PC-9 (cell line): ENCODE measurements at regions not wholly inside any gene's neighbourhood (a gene's known extent, or its start where the extent isn't known, plus 50 kb on each side); places are given as distances from the start of the nearest gene placed in this dataset.

Experiments used
- BruUV-seq: library from RNA; stranded (reverse); fragments of 400-500 nt; replicated peaks from 2 replicates; lab custom pipeline; 2021; lab: Mats Ljungman, UMichigan
- CTCF ChIA-PET: fragments of 300-600 bp; sonication (Branson Sonifier 250); formaldehyde crosslinking; loops from one replicate; lab custom pipeline; 2022; ENCODE audit warnings: antibody characterized with exemption; lab: Charles Lee
- POLR2A ChIA-PET: fragments of 300-600 bp; sonication (Branson Sonifier 250); formaldehyde crosslinking; loops from one replicate; lab custom pipeline; 2022; ENCODE audit warnings: antibody characterized with exemption; ENCODE audit not compliant: unreplicated experiment; lab: Charles Lee
- DNase-seq, 2 experiments: peaks; one replicate each; pipeline versions ENCODE4 v3.0.0 to v3.0.0-alpha.2; 2015 to 2022; ENCODE audit warnings: mixed read lengths in 1 of 2
- H2AFZ ChIP-seq: fragments of 200-600 bp; sonication (generic); 2 replicates; pipeline ENCODE4 v1.8.1; 2017; ENCODE audit warnings: antibody characterized with exemption
- H3F3A ChIP-seq: fragments of 200-600 bp; sonication (generic); 2 replicates; pipeline ENCODE4 v1.8.1; 2017; ENCODE audit warnings: antibody characterized with exemption, mild to moderate bottlenecking, low read depth; ENCODE audit not compliant: insufficient read depth
- H3K27ac ChIP-seq: fragments of 200-600 bp; sonication (generic); 2 replicates; pipeline ENCODE4 v1.6.1; 2016; ENCODE audit warnings: mixed run types
- H3K27me3 ChIP-seq: fragments of 200-600 bp; sonication (generic); 2 replicates; pipeline ENCODE4 v1.6.1; 2016; ENCODE audit warnings: low read depth, mixed run types; ENCODE audit not compliant: insufficient read depth
- H3K36me3 ChIP-seq: fragments of 200-600 bp; sonication (generic); 2 replicates; pipeline ENCODE4 v1.6.1; 2016; ENCODE audit warnings: low read depth, mixed run types
- H3K4me1 ChIP-seq: fragments of 200-600 bp; sonication (generic); replicated peaks from 2 replicates; pipeline ENCODE4 v1.6.1; 2016; ENCODE audit warnings: mixed run types; ENCODE audit not compliant: insufficient read depth
- H3K4me2 ChIP-seq: fragments of 200-600 bp; sonication (generic); 2 replicates; pipeline ENCODE4 v1.6.1; 2017; ENCODE audit warnings: mixed run types
- H3K4me3 ChIP-seq: fragments of 200-600 bp; sonication (generic); 2 replicates; pipeline ENCODE4 v1.6.1; 2016; ENCODE audit warnings: mixed run types
- H3K79me2 ChIP-seq: fragments of 200-600 bp; sonication (generic); 2 replicates; pipeline ENCODE4 v1.6.1; 2017; ENCODE audit warnings: low read depth, mixed run types
- H3K9me2 ChIP-seq: fragments of 200-600 bp; sonication (generic); 2 replicates; pipeline ENCODE4 v1.8.1; 2017; ENCODE audit warnings: mild to moderate bottlenecking; ENCODE audit not compliant: insufficient read depth
- H3K9me3 ChIP-seq: fragments of 200-600 bp; sonication (generic); 2 replicates; pipeline ENCODE4 v1.8.1; 2016; ENCODE audit warnings: low read depth; ENCODE audit not compliant: insufficient read depth
- H4K20me1 ChIP-seq: fragments of 200-600 bp; sonication (generic); 2 replicates; pipeline ENCODE4 v1.8.1; 2017; ENCODE audit not compliant: insufficient read depth
- CTCF ChIP-seq: fragments of 200-600 bp; sonication (generic); conservative IDR thresholded peaks from 2 replicates; pipeline ENCODE4 v1.6.1; 2017; ENCODE audit warnings: mixed run types, antibody characterized with exemption, mild to moderate bottlenecking, moderate library complexity
- EZH2 ChIP-seq: fragments of 200-600 bp; sonication (generic); IDR thresholded peaks from 2 replicates; pipeline ENCODE4 v1.8.0; 2017; ENCODE audit warnings: antibody characterized with exemption, low read depth
- intact Hi-C: fragments of 100-400 bp; cut with micrococcal nuclease; formaldehyde crosslinking; loops from one replicate; pipeline ENCODE4 v1.10.0; 2022; ENCODE audit not compliant: unreplicated experiment

GRCh38 chr5:92760550-92760949 lies 820.5 kb downstream of the NR2F1-AS1 start:
- Histone ChIP-seq H3F3A (no peaks in the 10 kb centered on the region), H3K27ac (no peak overlapping the region), H3K9me3 (no peaks in the 10 kb centered on the region), H3K4me2 (no peak overlapping the region), H3K79me2 (no peaks in the 10 kb centered on the region), H3K36me3 (no peaks in the 10 kb centered on the region), H3K9me2 (no peaks in the 10 kb centered on the region; the same call in 1 of the 2 replicates), H3K27me3 (no peaks in the 10 kb centered on the region), H3K4me3 (no peak overlapping the region), H3K4me1 (peaks cover 8% of the 10 kb centered on the region; the same call in 1 of the 2 replicates), H4K20me1 (no peaks in the 10 kb centered on the region), H2AFZ (no peak overlapping the region)
- DNase-seq: no peak
- intact Hi-C loops: no loop called here
- BruUV-seq: no TSS peak
- ChIA-PET POLR2A (no interaction called here), CTCF (no interaction called here)
- TF ChIP-seq CTCF (no peak), EZH2 (no peak)

GRCh38 chr5:92758552-92758951 lies 822.5 kb downstream of the NR2F1-AS1 start:
- BruUV-seq: no TSS peak

GRCh38 chr5:92749943-92750342 lies 831.1 kb downstream of the NR2F1-AS1 start:
- TF ChIP-seq CTCF (no peak), EZH2 (no peak)
- H3K27me3 ChIP-seq: no peaks in the 10 kb centered on the region
- intact Hi-C loops: no loop called here
- H2AFZ ChIP-seq: no peak overlapping the region
- DNase-seq: no peak
- H4K20me1 ChIP-seq: no peaks in the 10 kb centered on the region
- H3K4me3 ChIP-seq: no peak overlapping the region
- H3K79me2 ChIP-seq: no peaks in the 10 kb centered on the region
- H3K9me3 ChIP-seq: no peaks in the 10 kb centered on the region
- H3K4me1 ChIP-seq: no peaks in the 10 kb centered on the region
- H3K36me3 ChIP-seq: no peaks in the 10 kb centered on the region
- H3K9me2 ChIP-seq: no peaks in the 10 kb centered on the region
- H3K27ac ChIP-seq: no peak overlapping the region
- H3F3A ChIP-seq: no peaks in the 10 kb centered on the region
- ChIA-PET CTCF (interaction anchor here (0.5 kb wide), 1 partner anchor 986 kb away, joined by 3 read pairs; no protein-coding TSS in a partner anchor), POLR2A (no interaction called here)
- H3K4me2 ChIP-seq: no peak overlapping the region
- no TSS peak for BruUV-seq

More at GRCh38 chr5:92758552-92758951, 822.5 kb downstream of the NR2F1-AS1 start:
- no peaks in the 10 kb centered on the region for H4K20me1 ChIP-seq
- no peaks in the 10 kb centered on the region; the same call in 1 of the 2 replicates for H3K9me2 ChIP-seq
- ChIA-PET CTCF (no interaction called here), POLR2A (no interaction called here)
- TF ChIP-seq EZH2: no peak
- TF ChIP-seq CTCF: no peak
- H3K4me3 ChIP-seq: no peak overlapping the region
- intact Hi-C loops: no loop called here
- no peaks in the 10 kb centered on the region for H3K9me3 ChIP-seq
- peaks cover 8% of the 10 kb centered on the region; the same call in 1 of the 2 replicates for H3K4me1 ChIP-seq
- H3K27me3 ChIP-seq: no peaks in the 10 kb centered on the region
- no peak overlapping the region; the same call in 1 of the 2 replicates for H2AFZ ChIP-seq
- H3K4me2 ChIP-seq: no peak overlapping the region; the same call in 1 of the 2 replicates
- no peaks in the 10 kb centered on the region for H3F3A ChIP-seq
- DNase-seq: peak in 1 of 2 experiments; percentile 68
- no peaks in the 10 kb centered on the region for H3K36me3 ChIP-seq
- H3K79me2 ChIP-seq: no peaks in the 10 kb centered on the region
- H3K27ac ChIP-seq: no peak overlapping the region
